SK-N-MC (cell line): ENCODE measurements at regions not wholly inside any gene's neighbourhood (a gene's known extent, or its start where the extent isn't known, plus 50 kb on each side); places are given as distances from the start of the nearest gene placed in this dataset.

Experiments used
- EZH2 ChIP-seq: fragments of 200-600 bp; sonication (generic); IDR thresholded peaks from one replicate; pipeline ENCODE4 v1.6.1; 2017; ENCODE audit warnings: antibody characterized with exemption
- FOXP2 ChIP-seq: optimal IDR thresholded peaks from 2 replicates; pipeline ENCODE3; 2011; ENCODE audit warnings: mild to moderate bottlenecking, moderate library complexity; ENCODE audit not compliant: insufficient read depth; ENCODE audit errors: extremely low read length, control extremely low read depth
- POLR2AphosphoS5 ChIP-seq: IDR thresholded peaks from 2 replicates; pipeline ENCODE4 v1.6.1; 2012; ENCODE audit warnings: mild to moderate bottlenecking, low read depth, low read length, borderline replicate concordance

- TF ChIP-seq POLR2AphosphoS5 (no peak), EZH2 (no peak), FOXP2 (no peak)
Observed at GRCh38 chr21:41685511-41686149, 81.2 kb downstream of the RIPK4 start.
